DND-41 (cell line): ENCODE measurements at regions not wholly inside any gene's neighbourhood (a gene's known extent, or its start where the extent isn't known, plus 50 kb on each side); places are given as distances from the start of the nearest gene placed in this dataset.

Experiments
- EZH2 ChIP-seq: IDR thresholded peaks from 3 replicates; pipeline ENCODE4 v1.6.1; 2012; ENCODE audit warnings: borderline replicate concordance, low read depth, mild to moderate bottlenecking, moderate library complexity, low read length, inconsistent platforms; ENCODE audit not compliant: severe bottlenecking
- TF ChIP-seq, protein P1 (sequence below): IDR thresholded peaks from 2 replicates; pipeline ENCODE4 v1.5.1; 2012; ENCODE audit warnings: borderline replicate concordance, low read length, moderate library complexity, mild to moderate bottlenecking; ENCODE audit not compliant: poor library complexity, severe bottlenecking; ENCODE audit errors: extremely low read depth

DNA sequence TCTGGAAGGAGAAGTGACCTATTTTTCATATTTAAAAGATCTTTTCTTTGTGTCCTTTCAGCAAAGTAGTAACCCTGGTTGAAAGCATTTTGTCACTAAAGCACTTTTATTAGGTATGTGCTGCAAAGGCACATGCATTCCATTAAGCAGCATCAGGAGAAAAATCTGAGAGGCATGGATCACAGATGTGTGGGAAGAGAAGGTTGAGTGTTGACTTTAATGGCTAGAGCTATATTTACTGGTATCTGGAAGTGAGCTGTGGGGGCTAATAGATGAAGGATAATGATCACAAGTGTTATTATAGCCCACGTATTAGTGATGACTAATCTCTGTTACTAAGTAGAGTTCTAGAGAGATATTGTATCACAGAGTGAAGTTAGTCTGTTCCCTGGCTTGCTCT lies 1520.7 kb downstream of the ARAP2 start:
- TF ChIP-seq, protein P1, sequence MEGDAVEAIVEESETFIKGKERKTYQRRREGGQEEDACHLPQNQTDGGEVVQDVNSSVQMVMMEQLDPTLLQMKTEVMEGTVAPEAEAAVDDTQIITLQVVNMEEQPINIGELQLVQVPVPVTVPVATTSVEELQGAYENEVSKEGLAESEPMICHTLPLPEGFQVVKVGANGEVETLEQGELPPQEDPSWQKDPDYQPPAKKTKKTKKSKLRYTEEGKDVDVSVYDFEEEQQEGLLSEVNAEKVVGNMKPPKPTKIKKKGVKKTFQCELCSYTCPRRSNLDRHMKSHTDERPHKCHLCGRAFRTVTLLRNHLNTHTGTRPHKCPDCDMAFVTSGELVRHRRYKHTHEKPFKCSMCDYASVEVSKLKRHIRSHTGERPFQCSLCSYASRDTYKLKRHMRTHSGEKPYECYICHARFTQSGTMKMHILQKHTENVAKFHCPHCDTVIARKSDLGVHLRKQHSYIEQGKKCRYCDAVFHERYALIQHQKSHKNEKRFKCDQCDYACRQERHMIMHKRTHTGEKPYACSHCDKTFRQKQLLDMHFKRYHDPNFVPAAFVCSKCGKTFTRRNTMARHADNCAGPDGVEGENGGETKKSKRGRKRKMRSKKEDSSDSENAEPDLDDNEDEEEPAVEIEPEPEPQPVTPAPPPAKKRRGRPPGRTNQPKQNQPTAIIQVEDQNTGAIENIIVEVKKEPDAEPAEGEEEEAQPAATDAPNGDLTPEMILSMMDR = no peak
- no peak for TF ChIP-seq EZH2
